ENCODE measurements at regions not wholly inside any gene's neighbourhood (a gene's known extent, or its start where the extent isn't known, plus 50 kb on each side); places are given as distances from the start of the nearest gene placed in this dataset.

- DNase-seq (ENCODE audit: insufficient read length) (no peak), FAIRE-seq (no peak)
- TF ChIP-seq POLR2AphosphoS5 (IDR thresholded peaks at IDR 0.05; ENCODE audit: low read depth, low read length) (no peak), TAF1 (IDR thresholded peaks at IDR 0.05; ENCODE audit: borderline replicate concordance, low read depth, low read length) (no peak), POLR2A (IDR thresholded peaks at IDR 0.05; ENCODE audit: low read depth, low read length) (no peak)
Measured at GRCh38 chr14:101207897-101208296, 304.4 kb upstream of the RTL1 start.

GRCh38 chr14:101209594-101209993, 306.1 kb upstream of the RTL1 start:
- DNase-seq (ENCODE audit: insufficient read length) = no peak
- no peak for FAIRE-seq
- TF ChIP-seq TAF1 (IDR thresholded peaks at IDR 0.05; ENCODE audit: borderline replicate concordance, low read depth, low read length) (no peak), POLR2AphosphoS5 (IDR thresholded peaks at IDR 0.05; ENCODE audit: low read depth, low read length) (no peak)

GRCh38 chr14:101215266-101215665, 311.7 kb upstream of the RTL1 start:
- DNase-seq (ENCODE audit: insufficient read length) (no peak), FAIRE-seq (no peak)
- TF ChIP-seq POLR2A (IDR thresholded peaks at IDR 0.05; ENCODE audit: low read depth, low read length) = no peak

DNA sequence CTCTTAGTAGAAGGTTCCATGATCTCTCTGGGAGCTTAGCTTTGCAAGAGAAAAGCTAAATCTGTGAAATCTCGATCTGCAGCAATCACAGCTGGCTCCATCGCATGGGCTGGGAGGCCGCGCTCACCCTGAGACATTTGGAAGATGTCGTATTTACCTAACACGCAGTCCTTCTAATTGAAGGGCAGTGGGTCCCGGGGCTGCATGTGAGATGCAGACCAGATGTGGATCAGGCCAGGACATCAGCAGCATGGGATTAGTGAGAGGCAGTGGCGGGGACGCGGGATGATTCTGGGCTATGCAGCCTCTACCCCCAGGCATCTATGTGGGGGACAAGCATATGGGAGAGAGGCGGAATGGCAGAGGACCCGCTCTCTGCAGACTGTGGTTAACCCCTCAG, 312.4 kb upstream of the RTL1 start:
- DNase-seq (ENCODE audit: insufficient read length) = no peak
- no peak for FAIRE-seq
- TF ChIP-seq TAF1 (IDR thresholded peaks at IDR 0.05; ENCODE audit: borderline replicate concordance, low read depth, low read length) (no peak), POLR2AphosphoS5 (IDR thresholded peaks at IDR 0.05; ENCODE audit: low read depth, low read length) (no peak), POLR2A (IDR thresholded peaks at IDR 0.05; ENCODE audit: low read depth, low read length) (no peak)

DNA sequence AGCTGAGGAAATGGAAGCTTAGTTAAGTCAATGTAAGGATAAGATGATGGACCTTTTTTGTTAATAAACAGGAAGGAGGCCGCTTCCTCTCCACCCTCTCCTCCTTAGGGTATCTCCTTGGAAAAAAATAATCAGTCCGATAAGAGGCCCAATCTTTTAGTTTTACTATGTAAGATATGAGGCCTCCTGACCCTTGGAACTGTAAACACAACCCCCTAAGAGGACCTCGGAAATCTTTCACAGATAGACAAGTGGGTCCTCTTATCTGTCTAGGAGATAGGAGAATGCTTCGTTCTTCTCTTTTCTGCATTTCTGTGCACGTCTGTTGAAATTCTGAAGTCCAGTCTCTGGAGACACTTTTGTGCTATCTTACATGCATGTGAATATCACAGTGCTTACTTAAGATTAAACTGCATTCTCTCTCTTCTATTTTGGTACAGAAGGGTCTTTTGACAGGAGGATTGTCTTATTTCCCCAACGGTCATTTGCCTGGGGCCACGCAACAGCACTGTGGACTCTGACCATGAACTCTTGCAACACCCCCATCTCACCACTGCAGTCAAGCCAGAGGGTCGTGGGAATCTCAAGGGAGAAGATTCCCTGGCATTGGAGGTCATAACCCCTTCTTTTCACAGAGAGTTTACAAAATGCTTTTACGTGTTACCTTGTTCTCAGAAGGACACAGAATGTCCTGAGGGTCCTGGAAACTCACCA, 313.0 kb upstream of the RTL1 start:
- no peak for FAIRE-seq
- DNase-seq (ENCODE audit: insufficient read length) = no peak

GRCh38 chr14:101217080-101217463, 313.6 kb upstream of the RTL1 start:
- TF ChIP-seq TAF1 (IDR thresholded peaks at IDR 0.05; ENCODE audit: borderline replicate concordance, low read depth, low read length) (no peak), POLR2A (IDR thresholded peaks at IDR 0.05; ENCODE audit: low read depth, low read length) (no peak), POLR2AphosphoS5 (IDR thresholded peaks at IDR 0.05; ENCODE audit: low read depth, low read length) (no peak)
- FAIRE-seq = no peak
- DNase-seq (ENCODE audit: insufficient read length) = no peak

More for the DNA sequence above, 313.0 kb upstream of the RTL1 start:
- TF ChIP-seq POLR2AphosphoS5 (IDR thresholded peaks at IDR 0.05; ENCODE audit: low read depth, low read length) = no peak
- no peak for TF ChIP-seq TAF1 (IDR thresholded peaks at IDR 0.05; ENCODE audit: borderline replicate concordance, low read depth, low read length)
- TF ChIP-seq POLR2A (IDR thresholded peaks at IDR 0.05; ENCODE audit: low read depth, low read length) = no peak

- no peak for TF ChIP-seq TAF1 (IDR thresholded peaks at IDR 0.05; ENCODE audit: borderline replicate concordance, low read depth, low read length)
- TF ChIP-seq POLR2AphosphoS5 (IDR thresholded peaks at IDR 0.05; ENCODE audit: low read depth, low read length) = no peak
- no peak for TF ChIP-seq POLR2A (IDR thresholded peaks at IDR 0.05; ENCODE audit: low read depth, low read length)
- no peak for DNase-seq (ENCODE audit: insufficient read length)
- FAIRE-seq = no peak
Measured at GRCh38 chr14:101217616-101218371, 314.3 kb upstream of the RTL1 start.

DNA sequence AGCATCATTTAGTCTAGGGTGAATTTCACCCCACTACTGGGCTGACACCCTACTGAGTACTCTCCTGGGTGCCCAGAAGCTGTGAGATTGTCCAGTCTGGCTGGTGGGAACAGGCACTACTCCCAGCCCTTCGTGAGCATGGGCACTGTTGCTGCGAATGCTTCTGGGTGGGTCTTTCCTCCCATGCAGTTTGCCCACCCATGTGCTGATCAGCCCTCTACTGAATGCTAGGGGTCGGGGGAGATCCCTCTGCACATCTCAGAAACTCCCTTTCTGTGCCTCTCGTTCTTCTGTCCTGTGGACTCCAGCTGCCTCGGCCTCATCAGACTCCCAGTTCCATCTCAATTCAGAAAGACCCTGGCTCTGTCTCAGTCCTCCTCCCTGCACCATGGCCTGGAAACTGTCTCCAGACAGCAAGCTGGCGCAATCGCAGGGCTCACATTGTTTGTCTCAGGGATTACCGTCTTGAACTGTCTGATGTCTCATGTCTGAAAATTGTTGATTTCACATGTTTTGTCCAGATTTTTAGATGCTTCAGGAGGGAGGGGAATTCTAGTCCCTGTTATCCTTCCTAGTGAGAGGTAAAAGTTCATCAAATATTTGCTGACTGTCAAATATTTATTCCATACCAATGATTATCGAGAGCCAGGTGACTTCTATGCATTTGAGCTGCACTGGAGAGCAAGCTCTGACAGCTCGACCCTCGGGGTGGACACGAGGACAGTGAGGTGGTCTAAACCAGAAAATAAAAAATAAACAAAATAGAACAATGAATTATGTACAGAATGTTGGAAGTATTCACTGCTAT, 316.6 kb upstream of the RTL1 start:
- TF ChIP-seq TAF1 (IDR thresholded peaks at IDR 0.05; ENCODE audit: borderline replicate concordance, low read depth, low read length) = no peak
- no peak for TF ChIP-seq POLR2AphosphoS5 (IDR thresholded peaks at IDR 0.05; ENCODE audit: low read depth, low read length)
- TF ChIP-seq POLR2A (IDR thresholded peaks at IDR 0.05; ENCODE audit: low read depth, low read length) = no peak
- DNase-seq (ENCODE audit: insufficient read length) (no peak), FAIRE-seq (no peak)

- no peak for FAIRE-seq
- no peak for DNase-seq (ENCODE audit: insufficient read length)
- no peak for TF ChIP-seq POLR2AphosphoS5 (IDR thresholded peaks at IDR 0.05; ENCODE audit: low read depth, low read length)
- TF ChIP-seq TAF1 (IDR thresholded peaks at IDR 0.05; ENCODE audit: borderline replicate concordance, low read depth, low read length) = no peak
- no peak for TF ChIP-seq POLR2A (IDR thresholded peaks at IDR 0.05; ENCODE audit: low read depth, low read length)
Measured at GRCh38 chr14:101220921-101221510, 317.5 kb upstream of the RTL1 start.

GRCh38 chr14:101221549-101222160, 318.1 kb upstream of the RTL1 start:
- no peak for TF ChIP-seq TAF1 (IDR thresholded peaks at IDR 0.05; ENCODE audit: borderline replicate concordance, low read depth, low read length)
- no peak for TF ChIP-seq POLR2AphosphoS5 (IDR thresholded peaks at IDR 0.05; ENCODE audit: low read depth, low read length)
- TF ChIP-seq POLR2A (IDR thresholded peaks at IDR 0.05; ENCODE audit: low read depth, low read length) = no peak
- DNase-seq (ENCODE audit: insufficient read length) = no peak
- FAIRE-seq = no peak

Data from GM12892 (cell line).